ENCODE measurements at regions not wholly inside any gene's neighbourhood (a gene's known extent, or its start where the extent isn't known, plus 50 kb on each side); places are given as distances from the start of the nearest gene placed in this dataset.

DNA sequence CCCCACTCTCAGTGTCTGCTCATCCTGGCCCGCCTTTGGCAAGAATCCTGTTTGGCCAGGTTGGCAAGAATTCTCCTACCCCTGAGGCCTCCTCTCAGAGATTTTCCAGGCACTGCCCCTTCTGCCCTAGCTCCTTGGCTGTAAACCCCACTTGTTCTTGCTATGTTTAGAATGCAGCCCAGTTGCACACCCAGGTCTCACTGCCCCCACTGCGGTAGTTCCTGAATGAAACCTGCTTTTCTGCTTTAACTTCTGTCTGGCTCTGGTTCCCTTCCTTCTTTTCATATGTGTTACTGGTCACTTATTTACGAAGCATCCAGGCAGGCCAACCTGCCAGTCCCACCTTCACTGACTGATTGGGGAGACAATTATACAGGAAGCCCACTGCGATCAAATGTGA, 576.9 kb downstream of the GLRX3 start:
- H3K4me2 ChIP-seq (ENCODE audit: low read depth, low read length, poor library complexity, severe bottlenecking), result no peak overlapping the region
- no peak overlapping the region for H3K9ac ChIP-seq (ENCODE audit: low read depth, low read length, poor library complexity, severe bottlenecking)
- H3K36me3 ChIP-seq (ENCODE audit: insufficient read depth, low read length), result no peaks in the 10 kb centered on the region
- no peaks in the 10 kb centered on the region for H3K27me3 ChIP-seq (ENCODE audit: insufficient read depth, low read length, poor library complexity, severe bottlenecking)
- H3F3A ChIP-seq (ENCODE audit: low read depth), result no peaks in the 10 kb centered on the region
- no peaks in the 10 kb centered on the region for H3K9me2 ChIP-seq (replicated peaks; ENCODE audit: low read depth, low read length)
- no peaks in the 10 kb centered on the region for H3K79me2 ChIP-seq (ENCODE audit: insufficient read depth, low read length)
- H3K9me3 ChIP-seq (ENCODE audit: insufficient read depth, low read depth, low read length), result peaks cover 13% of the 10 kb centered on the region; the same call in 1 of the 2 replicates
- H2AFZ ChIP-seq (ENCODE audit: low read length), result no peak overlapping the region
- H3K4me1 ChIP-seq (ENCODE audit: insufficient read depth, low read length, poor library complexity, severe bottlenecking), result no peaks in the 10 kb centered on the region
- no peak overlapping the region for H3K4me3 ChIP-seq (ENCODE audit: low read length, poor library complexity, severe bottlenecking)
- H4K20me1 ChIP-seq (ENCODE audit: insufficient read depth, low read length, poor library complexity, severe bottlenecking), result no peaks in the 10 kb centered on the region
- no peak for TF ChIP-seq EZH2phosphoT487 (IDR thresholded peaks at IDR 0.05; ENCODE audit: borderline replicate concordance)
- TF ChIP-seq, protein P1, sequence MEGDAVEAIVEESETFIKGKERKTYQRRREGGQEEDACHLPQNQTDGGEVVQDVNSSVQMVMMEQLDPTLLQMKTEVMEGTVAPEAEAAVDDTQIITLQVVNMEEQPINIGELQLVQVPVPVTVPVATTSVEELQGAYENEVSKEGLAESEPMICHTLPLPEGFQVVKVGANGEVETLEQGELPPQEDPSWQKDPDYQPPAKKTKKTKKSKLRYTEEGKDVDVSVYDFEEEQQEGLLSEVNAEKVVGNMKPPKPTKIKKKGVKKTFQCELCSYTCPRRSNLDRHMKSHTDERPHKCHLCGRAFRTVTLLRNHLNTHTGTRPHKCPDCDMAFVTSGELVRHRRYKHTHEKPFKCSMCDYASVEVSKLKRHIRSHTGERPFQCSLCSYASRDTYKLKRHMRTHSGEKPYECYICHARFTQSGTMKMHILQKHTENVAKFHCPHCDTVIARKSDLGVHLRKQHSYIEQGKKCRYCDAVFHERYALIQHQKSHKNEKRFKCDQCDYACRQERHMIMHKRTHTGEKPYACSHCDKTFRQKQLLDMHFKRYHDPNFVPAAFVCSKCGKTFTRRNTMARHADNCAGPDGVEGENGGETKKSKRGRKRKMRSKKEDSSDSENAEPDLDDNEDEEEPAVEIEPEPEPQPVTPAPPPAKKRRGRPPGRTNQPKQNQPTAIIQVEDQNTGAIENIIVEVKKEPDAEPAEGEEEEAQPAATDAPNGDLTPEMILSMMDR (conservative IDR thresholded peaks at IDR 0.05; ENCODE audit: low read length), result no peak

DNA sequence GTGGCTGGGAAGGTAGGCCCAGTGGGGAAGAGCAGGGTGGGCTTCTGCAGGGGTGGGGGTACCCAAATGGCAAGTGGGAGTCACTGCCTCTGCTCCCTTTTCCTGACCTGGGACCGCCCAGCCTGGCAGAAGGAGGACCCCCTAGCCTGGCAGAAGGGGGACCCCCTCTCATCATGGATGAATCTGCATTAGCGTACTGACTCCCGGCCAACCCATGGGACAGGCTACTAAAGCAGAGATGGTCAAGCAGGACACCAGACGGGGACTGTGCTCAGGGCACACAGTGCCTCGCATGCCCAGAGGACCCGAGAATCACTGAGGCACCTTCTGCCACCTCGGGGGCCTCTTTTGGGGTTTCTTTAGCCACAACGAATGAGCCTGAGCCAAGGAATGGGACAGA, 577.5 kb downstream of the GLRX3 start:
- H3K4me1 ChIP-seq (ENCODE audit: insufficient read depth, low read length, poor library complexity, severe bottlenecking), result no peaks in the 10 kb centered on the region
- H3K36me3 ChIP-seq (ENCODE audit: insufficient read depth, low read length), result no peaks in the 10 kb centered on the region
- peaks cover 13% of the 10 kb centered on the region; the same call in 1 of the 2 replicates for H3K9me3 ChIP-seq (ENCODE audit: insufficient read depth, low read depth, low read length)
- TF ChIP-seq, protein P1 (conservative IDR thresholded peaks at IDR 0.05; ENCODE audit: low read length), result no peak
- TF ChIP-seq EZH2phosphoT487 (IDR thresholded peaks at IDR 0.05; ENCODE audit: borderline replicate concordance), result no peak
- H4K20me1 ChIP-seq (ENCODE audit: insufficient read depth, low read length, poor library complexity, severe bottlenecking), result no peaks in the 10 kb centered on the region
- H3K9me2 ChIP-seq (replicated peaks; ENCODE audit: low read depth, low read length), result no peaks in the 10 kb centered on the region
- H3F3A ChIP-seq (ENCODE audit: low read depth), result no peaks in the 10 kb centered on the region
- no peak overlapping the region for H3K9ac ChIP-seq (ENCODE audit: low read depth, low read length, poor library complexity, severe bottlenecking)
- H3K4me2 ChIP-seq (ENCODE audit: low read depth, low read length, poor library complexity, severe bottlenecking), result no peak overlapping the region
- no peak overlapping the region for H3K4me3 ChIP-seq (ENCODE audit: low read length, poor library complexity, severe bottlenecking)
- H3K27me3 ChIP-seq (ENCODE audit: insufficient read depth, low read length, poor library complexity, severe bottlenecking), result no peaks in the 10 kb centered on the region
- no peaks in the 10 kb centered on the region for H3K79me2 ChIP-seq (ENCODE audit: insufficient read depth, low read length)
- H2AFZ ChIP-seq (ENCODE audit: low read length), result no peak overlapping the region

DNA sequence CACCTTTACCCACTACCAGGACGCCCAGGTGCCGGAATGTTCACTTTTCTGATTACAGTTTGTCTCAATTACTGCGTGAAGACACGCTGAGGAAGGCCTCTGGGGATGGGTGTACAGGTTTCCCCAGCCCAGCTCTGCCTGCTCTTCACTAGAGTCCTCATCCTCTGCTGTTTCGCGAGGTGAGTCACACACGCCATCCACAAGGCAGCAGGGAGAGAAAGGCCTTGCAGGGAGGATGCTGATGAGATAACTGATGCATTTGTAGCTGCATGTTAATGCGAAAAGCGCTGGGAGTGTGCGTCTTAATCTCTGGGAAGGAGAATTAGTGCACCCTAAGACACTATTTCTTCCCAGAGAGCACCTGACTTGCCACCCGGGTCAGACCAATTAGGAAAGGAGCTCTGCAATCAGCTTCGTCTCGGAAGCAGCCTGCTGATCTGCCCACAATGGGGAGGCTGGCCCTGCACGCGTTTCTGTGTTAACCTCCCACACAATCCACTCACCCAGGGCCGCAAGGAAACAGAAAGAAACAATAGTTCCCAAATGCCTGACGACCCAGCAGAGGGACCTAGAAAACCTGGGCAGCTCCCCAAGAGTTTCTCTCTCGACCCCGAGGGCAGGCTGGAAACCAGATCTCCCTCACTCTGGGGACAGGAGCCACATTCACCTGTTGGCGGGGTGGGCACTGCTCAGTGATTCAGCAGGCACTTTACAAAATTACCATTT, 578.7 kb downstream of the GLRX3 start:
- H3K4me1 ChIP-seq (ENCODE audit: insufficient read depth, low read length, poor library complexity, severe bottlenecking), result no peaks in the 10 kb centered on the region
- no peak overlapping the region for H3K9ac ChIP-seq (ENCODE audit: low read depth, low read length, poor library complexity, severe bottlenecking)
- TF ChIP-seq, protein P1 (conservative IDR thresholded peaks at IDR 0.05; ENCODE audit: low read length), result no peak
- no peak for TF ChIP-seq EZH2phosphoT487 (IDR thresholded peaks at IDR 0.05; ENCODE audit: borderline replicate concordance)
- no peaks in the 10 kb centered on the region for H4K20me1 ChIP-seq (ENCODE audit: insufficient read depth, low read length, poor library complexity, severe bottlenecking)
- H3K9me3 ChIP-seq (ENCODE audit: insufficient read depth, low read depth, low read length), result peaks cover 13% of the 10 kb centered on the region; the same call in 1 of the 2 replicates
- H2AFZ ChIP-seq (ENCODE audit: low read length), result no peak overlapping the region
- no peak overlapping the region for H3K4me2 ChIP-seq (ENCODE audit: low read depth, low read length, poor library complexity, severe bottlenecking)
- no peaks in the 10 kb centered on the region for H3K36me3 ChIP-seq (ENCODE audit: insufficient read depth, low read length)
- no peaks in the 10 kb centered on the region for H3K79me2 ChIP-seq (ENCODE audit: insufficient read depth, low read length)
- H3K27me3 ChIP-seq (ENCODE audit: insufficient read depth, low read length, poor library complexity, severe bottlenecking), result no peaks in the 10 kb centered on the region
- no peaks in the 10 kb centered on the region for H3F3A ChIP-seq (ENCODE audit: low read depth)
- no peak overlapping the region for H3K4me3 ChIP-seq (ENCODE audit: low read length, poor library complexity, severe bottlenecking)
- H3K9me2 ChIP-seq (replicated peaks; ENCODE audit: low read depth, low read length), result no peaks in the 10 kb centered on the region
